Thoracic aorta (tissue), 2 donors: ENCODE measurements at regions not wholly inside any gene's neighbourhood (a gene's known extent, or its start where the extent isn't known, plus 50 kb on each side); places are given as distances from the start of the nearest gene placed in this dataset.

Source experiments
- ATAC-seq: fragments of 150-250 bp; one replicate; pipeline ENCODE4 v1.8.0; 2017; ENCODE audit warnings: low read depth; ENCODE audit not compliant: insufficient number of reproducible peaks, low FRiP score
- DNase-seq: peaks from one replicate; pipeline ENCODE4 v3.0.0-alpha.2; 2020; ENCODE audit warnings: low spot score
- H3K27ac ChIP-seq, 2 donors: fragments of 200-600 bp; sonication (generic); 1 replicate in 1 of 2; 2 replicates in 1 of 2; pipeline ENCODE4 v1.5.1; 2016; ENCODE audit warnings: mild to moderate bottlenecking in 2 of 2, moderate library complexity in 2 of 2
- H3K27me3 ChIP-seq: fragments of 200-600 bp; sonication (generic); replicated peaks from 2 replicates; pipeline ENCODE4 v1.6.0; 2016; ENCODE audit warnings: mild to moderate bottlenecking; ENCODE audit not compliant: insufficient read depth
- H3K36me3 ChIP-seq: fragments of 200-600 bp; sonication (generic); one replicate; pipeline ENCODE4 v1.5.1; 2016
- H3K4me1 ChIP-seq, 2 donors: fragments of 200-600 bp; sonication (generic); 1 replicate in 1 of 2; 2 replicates in 1 of 2; pipeline versions ENCODE4 v1.5.1 to v1.6.0; 2016; ENCODE audit warnings: low read depth in 2 of 2, mild to moderate bottlenecking in 1 of 2; ENCODE audit not compliant: control insufficient read depth in 1 of 2
- H3K4me3 ChIP-seq: fragments of 200-600 bp; sonication (generic); 2 replicates; pipeline ENCODE4 v1.5.1; 2016; ENCODE audit warnings: mild to moderate bottlenecking
- H3K9me3 ChIP-seq: fragments of 200-600 bp; sonication (generic); 2 replicates; pipeline ENCODE4 v1.5.1; 2016
- CTCF ChIP-seq: fragments of 200-600 bp; sonication (generic); IDR thresholded peaks from one replicate; pipeline ENCODE4 v1.5.1; 2019; ENCODE audit warnings: antibody characterized with exemption

- ATAC-seq (no peak), DNase-seq (no peak)
- no peak overlapping the region for H3K27ac ChIP-seq
Observed at GRCh38 chr17:72427761-72428109, 306.9 kb downstream of the SOX9 start.

GRCh38 chr17:72429066-72429638 lies 308.3 kb downstream of the SOX9 start:
- no peak for TF ChIP-seq CTCF
- H3K27ac ChIP-seq, result no peak overlapping the region
- DNase-seq (no peak), ATAC-seq (no peak)
- H3K4me3 ChIP-seq, result no peak overlapping the region
- H3K27me3 ChIP-seq, result no peaks in the 10 kb centered on the region
- no peaks in the 10 kb centered on the region for H3K4me1 ChIP-seq
- no peaks in the 10 kb centered on the region for H3K9me3 ChIP-seq
- no peaks in the 10 kb centered on the region for H3K36me3 ChIP-seq

More at GRCh38 chr17:72427761-72428109, 306.9 kb downstream of the SOX9 start:
- no peak for TF ChIP-seq CTCF
- no peaks in the 10 kb centered on the region for H3K36me3 ChIP-seq
- no peaks in the 10 kb centered on the region for H3K9me3 ChIP-seq
- no peak overlapping the region for H3K4me3 ChIP-seq
- H3K27me3 ChIP-seq, result no peaks in the 10 kb centered on the region
- peaks cover 0 to 3% of the 10 kb centered on the region in 2 donors for H3K4me1 ChIP-seq

GRCh38 chr17:72430611-72431432 lies 310.0 kb downstream of the SOX9 start:
- no peaks in the 10 kb centered on the region for H3K9me3 ChIP-seq
- no peak for TF ChIP-seq CTCF

GRCh38 chr17:72432143-72432621 lies 311.4 kb downstream of the SOX9 start:
- DNase-seq (no peak), ATAC-seq (no peak)
- Histone ChIP-seq H3K4me3 (no peak overlapping the region), H3K4me1 (no peaks in the 10 kb centered on the region), H3K27me3 (no peaks in the 10 kb centered on the region), H3K36me3 (no peaks in the 10 kb centered on the region), H3K27ac (no peak overlapping the region), H3K9me3 (no peaks in the 10 kb centered on the region)
- no peak for TF ChIP-seq CTCF

More at GRCh38 chr17:72430611-72431432, 310.0 kb downstream of the SOX9 start:
- H3K4me1 ChIP-seq, result no peaks in the 10 kb centered on the region
- no peak overlapping the region for H3K4me3 ChIP-seq
- no peak overlapping the region for H3K27ac ChIP-seq
- DNase-seq (no peak), ATAC-seq (no peak)
- H3K36me3 ChIP-seq, result no peaks in the 10 kb centered on the region
- H3K27me3 ChIP-seq, result no peaks in the 10 kb centered on the region

- Histone ChIP-seq H3K9me3 (no peaks in the 10 kb centered on the region), H3K36me3 (no peaks in the 10 kb centered on the region), H3K27me3 (no peaks in the 10 kb centered on the region), H3K4me3 (no peak overlapping the region), H3K4me1 (no peaks in the 10 kb centered on the region), H3K27ac (no peak overlapping the region)
- DNase-seq (no peak), ATAC-seq (no peak)
- no peak for TF ChIP-seq CTCF
Observed at GRCh38 chr17:72432881-72433280, 312.1 kb downstream of the SOX9 start.
